Right lobe of liver (tissue), 6 donors: ENCODE measurements at regions not wholly inside any gene's neighbourhood (a gene's known extent, or its start where the extent isn't known, plus 50 kb on each side); places are given as distances from the start of the nearest gene placed in this dataset.

Experiments used
- ATAC-seq, 4 donors: fragments of 200-7000 bp; cut with Tn5 transposase; one replicate each; pipeline ENCODE4 v1.9.1; 2020; ENCODE audit warnings: mild to moderate bottlenecking in 4 of 4, moderate library complexity in 4 of 4
- DNase-seq, 3 donors: peaks; one replicate each; pipeline ENCODE4 v3.0.0-alpha.2; 2020
- H3K27ac ChIP-seq, 3 donors: fragments of 200-600 bp; one replicate each; pipeline ENCODE4 v1.8.0; 2022
- H3K27me3 ChIP-seq, 2 donors: fragments of 200-600 bp; one replicate each; pipeline ENCODE4 v1.8.0; 2022
- H3K36me3 ChIP-seq, 4 donors: fragments of 200-600 bp; sonication (generic) in 1 of 4; one replicate each; pipeline versions ENCODE4 v1.5.1 to v1.8.0; 2017 to 2022; ENCODE audit warnings: control low read depth in 1 of 4
- H3K4me1 ChIP-seq, 4 donors: fragments of 200-600 bp; sonication (generic) in 1 of 4; one replicate each; pipeline versions ENCODE4 v1.5.1 to v1.8.0; 2017 to 2022; ENCODE audit warnings: control low read depth in 1 of 4
- H3K4me3 ChIP-seq, 3 donors: fragments of 200-600 bp; one replicate each; pipeline ENCODE4 v1.8.0; 2022
- H3K9me3 ChIP-seq, 4 donors: fragments of 200-600 bp; sonication (generic) in 1 of 4; one replicate each; pipeline versions ENCODE4 v1.5.1 to v1.8.0; 2017 to 2022; ENCODE audit warnings: control low read depth in 1 of 4
- POLR2A ChIP-seq: fragments of 450-650 bp; IDR thresholded peaks from one replicate; pipeline ENCODE4 v1.6.1; 2017; ENCODE audit warnings: antibody characterized with exemption, mild to moderate bottlenecking
- WGBS: methylation state at CpG from one replicate; pipeline ENCODE4 v1.1.6; 2018; ENCODE audit warnings: low coverage, low lambda C conversion rate; ENCODE audit not compliant: insufficient coverage; ENCODE audit errors: missing lambda C conversion rate; 5-methylcytosine and 5-hydroxymethylcytosine counted together
- intact Hi-C, 2 donors: fragments of 100-400 bp; cut with DNase I; formaldehyde crosslinking; loops; one replicate each; pipeline versions ENCODE4 v1.11.2 to v1.14.1; 2022
- TF ChIP-seq, protein P1 (sequence below), 4 donors: fragments of 200-600 bp in 3 of 4; fragments of 450-650 bp in 1 of 4; IDR thresholded peaks; one replicate each; pipeline versions ENCODE4 v1.5.1 to v1.8.0; 2016 to 2022; ENCODE audit warnings: antibody characterized with exemption in 4 of 4, mild to moderate bottlenecking in 2 of 4
- donor health status: DM: no; HTN: yes; CAD: no.
- donor health status: DM: no; HTN: no; CAD: no.
- donor health status: DM: no; HTN: no; CAD: no.
- donor health status: DM: no; HTN: yes; CAD: no.
- donor health status: DM: no; HTN: yes; CAD: no.

DNA sequence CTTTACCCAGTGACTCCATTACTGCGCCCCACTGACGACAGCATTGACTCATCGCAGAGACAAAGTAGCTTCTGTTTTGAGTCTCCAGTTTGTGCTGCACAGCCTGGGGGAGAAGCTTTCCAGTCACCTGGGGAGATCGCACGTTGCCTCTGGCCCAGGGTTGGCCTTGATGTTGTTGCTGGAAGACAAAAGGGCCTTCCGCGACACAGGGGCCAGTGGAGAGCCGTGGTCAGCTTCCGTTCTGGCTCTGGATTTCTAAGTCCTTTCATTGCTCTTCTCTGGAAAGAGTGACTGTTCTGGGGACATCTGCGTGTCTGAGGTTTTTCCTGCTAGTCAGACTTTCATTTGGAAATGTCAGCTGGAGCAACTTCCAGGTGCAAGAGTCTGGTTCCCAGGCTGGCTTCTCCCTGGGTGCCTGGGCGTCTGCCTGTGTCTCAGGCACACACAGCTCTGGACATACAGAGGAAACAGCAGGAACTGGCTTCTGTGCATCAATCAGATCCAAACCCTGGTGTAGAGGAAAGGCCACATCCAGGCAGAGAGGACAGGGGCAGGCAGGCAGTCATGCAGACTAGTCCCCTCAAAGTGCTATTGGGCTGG is 257.0 kb downstream of the SIPA1L2 start:
- no peak overlapping the region for H3K27ac ChIP-seq
- H3K27me3 ChIP-seq: no peaks in the 10 kb centered on the region
- TF ChIP-seq, protein P1, sequence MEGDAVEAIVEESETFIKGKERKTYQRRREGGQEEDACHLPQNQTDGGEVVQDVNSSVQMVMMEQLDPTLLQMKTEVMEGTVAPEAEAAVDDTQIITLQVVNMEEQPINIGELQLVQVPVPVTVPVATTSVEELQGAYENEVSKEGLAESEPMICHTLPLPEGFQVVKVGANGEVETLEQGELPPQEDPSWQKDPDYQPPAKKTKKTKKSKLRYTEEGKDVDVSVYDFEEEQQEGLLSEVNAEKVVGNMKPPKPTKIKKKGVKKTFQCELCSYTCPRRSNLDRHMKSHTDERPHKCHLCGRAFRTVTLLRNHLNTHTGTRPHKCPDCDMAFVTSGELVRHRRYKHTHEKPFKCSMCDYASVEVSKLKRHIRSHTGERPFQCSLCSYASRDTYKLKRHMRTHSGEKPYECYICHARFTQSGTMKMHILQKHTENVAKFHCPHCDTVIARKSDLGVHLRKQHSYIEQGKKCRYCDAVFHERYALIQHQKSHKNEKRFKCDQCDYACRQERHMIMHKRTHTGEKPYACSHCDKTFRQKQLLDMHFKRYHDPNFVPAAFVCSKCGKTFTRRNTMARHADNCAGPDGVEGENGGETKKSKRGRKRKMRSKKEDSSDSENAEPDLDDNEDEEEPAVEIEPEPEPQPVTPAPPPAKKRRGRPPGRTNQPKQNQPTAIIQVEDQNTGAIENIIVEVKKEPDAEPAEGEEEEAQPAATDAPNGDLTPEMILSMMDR (IDR thresholded peaks at IDR 0.05): no peak
- TF ChIP-seq POLR2A: no peak
- no peak overlapping the region for H3K4me3 ChIP-seq
- ATAC-seq (no peak), DNase-seq (no peak)
- 67% methylated on average over 2 of the region's 11 CpGs for WGBS
- no peaks in the 10 kb centered on the region for H3K9me3 ChIP-seq
- intact Hi-C loops: no loop called here
- H3K36me3 ChIP-seq: no peaks in the 10 kb centered on the region
- H3K4me1 ChIP-seq: no peaks in the 10 kb centered on the region

DNA sequence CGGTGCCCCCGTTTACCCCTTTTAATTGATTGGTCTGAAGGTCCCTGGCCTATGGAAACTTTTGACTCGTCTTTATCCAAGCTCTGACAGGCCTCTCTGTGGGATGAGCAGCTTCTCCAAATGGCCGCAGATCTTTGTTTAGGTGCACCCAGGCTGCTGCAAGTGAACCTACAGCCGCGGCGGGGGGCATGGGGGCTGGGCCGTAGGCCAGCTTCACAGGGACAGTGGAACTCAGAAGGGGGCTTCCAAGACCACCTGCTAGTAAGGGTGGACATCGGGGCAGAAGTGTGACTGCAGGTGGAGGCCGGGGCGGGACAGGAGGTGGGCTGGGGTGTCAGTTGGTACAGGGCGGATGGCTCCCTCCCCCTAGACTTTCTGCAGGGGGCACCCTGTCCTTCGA is 257.5 kb downstream of the SIPA1L2 start:
- no peak for DNase-seq
- no peak overlapping the region for H3K27ac ChIP-seq
- 47% methylated on average over 4 of the region's 13 CpGs for WGBS
- H3K36me3 ChIP-seq: no peaks in the 10 kb centered on the region
- ATAC-seq: no peak
- H3K4me3 ChIP-seq: no peak overlapping the region
- no peaks in the 10 kb centered on the region for H3K27me3 ChIP-seq
- H3K4me1 ChIP-seq: no peaks in the 10 kb centered on the region
- TF ChIP-seq POLR2A: no peak
- TF ChIP-seq, protein P1 (IDR thresholded peaks at IDR 0.05): no peak
- intact Hi-C loops: no loop called here
- H3K9me3 ChIP-seq: no peaks in the 10 kb centered on the region

DNA sequence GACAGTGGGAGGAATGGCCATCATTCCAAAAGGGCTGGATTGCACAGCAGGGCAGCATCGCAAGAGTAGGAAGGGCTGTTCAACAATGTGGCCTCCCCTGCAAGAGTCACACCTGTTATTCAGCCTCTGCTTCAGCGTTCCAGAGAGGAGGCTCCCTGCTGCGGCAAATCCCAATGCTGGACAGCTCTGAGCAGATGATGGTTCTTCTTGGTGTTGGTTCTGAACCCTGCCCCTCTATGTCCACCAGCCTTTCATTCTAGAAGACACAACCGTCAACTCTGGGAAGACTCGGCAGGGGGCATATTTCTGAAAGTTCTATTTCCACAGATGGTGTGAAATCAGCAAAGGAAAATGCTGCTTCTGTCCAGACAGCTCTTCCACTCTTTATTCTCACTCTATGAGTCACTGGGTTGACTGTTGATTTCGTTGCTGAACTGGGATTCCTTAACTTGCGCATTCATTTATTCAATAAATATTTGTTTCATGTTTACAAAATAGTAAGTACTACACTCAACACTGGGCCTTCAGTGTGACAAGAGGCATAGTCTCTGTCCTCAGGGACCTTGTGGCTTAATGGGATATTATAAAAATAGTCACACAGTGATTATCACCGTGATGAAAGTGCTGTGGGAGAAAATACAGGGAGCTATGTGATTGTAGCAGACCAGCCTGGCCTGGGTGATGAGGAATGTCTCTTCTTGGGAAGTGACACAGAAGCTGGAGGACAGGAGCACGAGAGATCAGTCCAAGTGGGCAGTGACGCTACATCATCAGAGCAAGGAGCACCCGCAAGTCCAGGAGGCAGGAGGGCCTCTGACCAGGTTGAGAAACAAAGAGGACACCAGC is 260.3 kb downstream of the SIPA1L2 start:
- ATAC-seq (no peak), DNase-seq (no peak)
- intact Hi-C loops: no loop called here
- H3K27me3 ChIP-seq: no peaks in the 10 kb centered on the region
- no peak overlapping the region for H3K27ac ChIP-seq
- H3K4me3 ChIP-seq: no peak overlapping the region
- H3K9me3 ChIP-seq: no peaks in the 10 kb centered on the region
- TF ChIP-seq, protein P1 (IDR thresholded peaks at IDR 0.05): no peak
- no peak for TF ChIP-seq POLR2A
- H3K4me1 ChIP-seq: no peaks in the 10 kb centered on the region
- H3K36me3 ChIP-seq: no peaks in the 10 kb centered on the region
- WGBS: 72% methylated on average over 8 of the region's 11 CpGs

DNA sequence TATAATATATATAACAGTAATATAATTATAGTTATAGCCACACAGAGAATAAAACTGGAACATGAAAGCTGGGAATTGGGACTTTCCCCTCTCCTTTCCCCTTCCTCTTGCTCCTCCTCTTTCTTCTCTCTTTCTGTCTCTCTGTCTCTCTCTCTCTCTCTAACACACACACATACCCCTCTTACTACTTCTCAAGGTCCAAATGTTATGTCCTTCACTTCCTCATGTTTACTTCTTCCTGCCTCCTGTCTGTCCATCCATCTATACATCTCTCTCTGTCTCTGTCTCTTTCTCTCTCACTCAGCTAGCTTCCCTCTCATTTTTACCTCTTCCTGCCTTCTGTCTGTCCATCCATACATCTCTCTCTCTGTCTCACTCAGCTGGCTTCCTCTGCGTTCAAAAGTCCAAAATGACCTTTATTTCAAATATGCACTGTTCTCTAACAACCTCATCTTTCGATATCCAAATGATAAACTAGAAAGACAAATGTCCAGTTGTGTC is 261.1 kb downstream of the SIPA1L2 start:
- no peak for ATAC-seq

More for the DNA sequence above, 261.1 kb downstream of the SIPA1L2 start:
- intact Hi-C loops: no loop called here
- Histone ChIP-seq H3K4me1 (no peaks in the 10 kb centered on the region), H3K27ac (no peak overlapping the region), H3K36me3 (no peaks in the 10 kb centered on the region), H3K27me3 (no peaks in the 10 kb centered on the region), H3K9me3 (no peaks in the 10 kb centered on the region), H3K4me3 (no peak overlapping the region)
- WGBS: 76% methylated on average over 2 of the region's 2 CpGs
- DNase-seq: no peak
- no peak for TF ChIP-seq POLR2A
- TF ChIP-seq, protein P1 (IDR thresholded peaks at IDR 0.05): no peak
